Prostate gland (tissue), 2 donors: ENCODE measurements at regions not wholly inside any gene's neighbourhood (a gene's known extent, or its start where the extent isn't known, plus 50 kb on each side); places are given as distances from the start of the nearest gene placed in this dataset.

Experiments used
- DNase-seq: peaks from one replicate; pipeline ENCODE4 v3.0.0-alpha.2; 2019; ENCODE audit warnings: low spot score
- H3K27ac ChIP-seq, 2 donors: fragments of 200-600 bp; sonication (generic); 2 replicates each; pipeline ENCODE4 v1.5.1; 2017 to 2019
- H3K27me3 ChIP-seq: fragments of 200-600 bp; sonication (generic); replicated peaks from 2 replicates; pipeline ENCODE4 v1.5.1; 2019; ENCODE audit not compliant: insufficient read depth
- H3K36me3 ChIP-seq, 2 donors: fragments of 200-600 bp; sonication (generic); 1 replicate in 1 of 2; 2 replicates in 1 of 2; pipeline versions ENCODE4 v1.5.1 to v1.8.1; 2017 to 2019
- H3K4me1 ChIP-seq: fragments of 200-600 bp; sonication (generic); replicated peaks from 2 replicates; pipeline ENCODE4 v1.5.1; 2019
- H3K4me3 ChIP-seq, 2 donors: fragments of 200-600 bp; sonication (generic); 2 replicates each; pipeline ENCODE4 v1.5.1; 2017 to 2019
- H3K9me3 ChIP-seq: fragments of 200-600 bp; sonication (generic); 2 replicates; pipeline ENCODE4 v1.5.1; 2017
- CTCF ChIP-seq, 4 experiments: fragments of 200-600 bp in 2 of 4; fragments of 450-650 bp in 2 of 4; sonication (generic) in 2 of 4; IDR thresholded peaks; 1 replicate in 3 of 4; 2 replicates in 1 of 4; pipeline ENCODE4 v1.5.1; 2016 to 2019; ENCODE audit warnings: antibody characterized with exemption in 4 of 4, mild to moderate bottlenecking in 2 of 4, moderate library complexity in 2 of 4
- POLR2A ChIP-seq: fragments of 450-650 bp; IDR thresholded peaks from one replicate; pipeline ENCODE4 v1.6.1; 2016; ENCODE audit warnings: antibody characterized with exemption, mild to moderate bottlenecking
- POLR2AphosphoS5 ChIP-seq: sonication (generic); formaldehyde crosslinking; IDR thresholded peaks from one replicate; pipeline ENCODE4 v1.6.1; 2017; ENCODE audit warnings: antibody characterized with exemption
- WGBS: methylation state at CpG from one replicate; pipeline ENCODE4 v1.1.5; 2018; 5-methylcytosine and 5-hydroxymethylcytosine counted together
- intact Hi-C: fragments of 100-400 bp; cut with DNase I; formaldehyde crosslinking; loops from one replicate; pipeline ENCODE4 v1.14.2; 2022

- no peak for DNase-seq
- H3K9me3 ChIP-seq: no peaks in the 10 kb centered on the region
- no peak overlapping the region for H3K27ac ChIP-seq
- no peaks in the 10 kb centered on the region for H3K27me3 ChIP-seq
- TF ChIP-seq CTCF (IDR thresholded peaks at IDR 0.05) (no peak), POLR2AphosphoS5 (no peak), POLR2A (no peak)
- no peak overlapping the region for H3K4me3 ChIP-seq
- intact Hi-C loops: no loop called here
- H3K36me3 ChIP-seq: no peaks in the 10 kb centered on the region
- H3K4me1 ChIP-seq: no peaks in the 10 kb centered on the region
Observed at GRCh38 chr7:41869091-41869490, 166.2 kb upstream of the INHBA start.

DNA sequence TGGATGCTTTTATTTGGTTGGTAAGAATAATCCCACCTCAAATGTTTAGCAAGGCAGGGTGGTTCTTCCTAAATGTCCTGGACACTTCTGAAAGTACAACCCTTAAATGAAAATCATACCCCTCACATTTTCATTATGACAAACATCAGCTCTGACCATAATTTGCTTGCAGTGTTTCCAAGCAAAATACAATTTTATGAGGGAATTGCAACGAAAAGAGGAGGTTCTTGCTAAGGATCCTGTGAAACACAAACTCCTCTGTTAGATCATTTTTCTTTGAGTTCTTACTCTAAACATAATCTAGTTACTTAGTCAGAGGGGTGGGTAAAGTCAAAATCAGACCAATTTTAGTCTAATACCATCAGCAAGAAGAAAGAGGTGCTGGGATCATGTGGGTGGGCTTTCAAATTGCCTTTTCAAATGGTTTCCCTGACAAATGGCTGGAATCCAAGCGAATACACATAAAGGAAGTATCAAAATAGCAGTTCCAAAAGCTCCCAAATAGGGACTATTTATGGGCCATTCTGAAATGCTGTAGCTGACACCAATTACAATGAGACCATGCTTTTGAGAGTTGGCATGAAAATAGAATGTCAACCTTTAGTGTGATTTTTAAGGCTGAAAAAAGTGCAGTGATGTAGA, 164.9 kb upstream of the INHBA start:
- no peak overlapping the region for H3K27ac ChIP-seq
- whole genome bisulfite sequencing: 36% methylated on average over 2 of the region's 2 CpGs
- intact Hi-C loops: no loop called here
- no peaks in the 10 kb centered on the region for H3K27me3 ChIP-seq
- TF ChIP-seq POLR2A (no peak), CTCF (IDR thresholded peaks at IDR 0.05) (no peak), POLR2AphosphoS5 (no peak)
- H3K4me3 ChIP-seq: no peak overlapping the region
- DNase-seq: no peak
- no peaks in the 10 kb centered on the region for H3K36me3 ChIP-seq
- no peaks in the 10 kb centered on the region for H3K4me1 ChIP-seq
- H3K9me3 ChIP-seq: no peaks in the 10 kb centered on the region

GRCh38 chr7:41862261-41862660, 159.4 kb upstream of the INHBA start:
- Histone ChIP-seq H3K27me3 (no peaks in the 10 kb centered on the region), H3K9me3 (no peaks in the 10 kb centered on the region), H3K36me3 (no peaks in the 10 kb centered on the region), H3K27ac (no peak overlapping the region), H3K4me3 (no peak overlapping the region), H3K4me1 (no peaks in the 10 kb centered on the region)
- TF ChIP-seq CTCF (IDR thresholded peaks at IDR 0.05) (no peak), POLR2A (no peak), POLR2AphosphoS5 (no peak)
- DNase-seq: no peak
- WGBS: 69% methylated on average over 2 of the region's 2 CpGs
- intact Hi-C loops: no loop called here

DNA sequence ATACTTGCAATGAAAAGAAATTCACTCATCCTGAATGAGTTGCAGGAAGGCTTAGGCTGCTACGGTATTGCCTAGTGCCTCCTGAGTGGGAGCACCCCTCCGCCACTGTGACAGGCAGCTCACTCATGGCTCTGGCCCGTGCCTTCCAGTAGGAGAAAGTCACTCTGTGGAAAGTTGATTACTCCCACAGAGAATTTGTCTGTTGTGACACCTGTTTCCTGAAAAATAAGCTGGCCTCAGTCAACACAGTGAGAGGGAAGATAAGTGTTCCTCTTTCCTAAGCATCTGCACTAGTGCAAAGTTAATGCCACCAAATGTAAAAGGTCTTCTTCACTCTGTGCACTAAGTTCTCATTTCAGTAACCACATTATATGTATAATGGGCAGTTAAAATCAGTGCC, 158.8 kb upstream of the INHBA start:
- H3K27ac ChIP-seq: no peak overlapping the region
- intact Hi-C loops: no loop called here
- TF ChIP-seq CTCF (IDR thresholded peaks at IDR 0.05) (no peak), POLR2AphosphoS5 (no peak), POLR2A (no peak)
- no peaks in the 10 kb centered on the region for H3K9me3 ChIP-seq
- H3K36me3 ChIP-seq: no peaks in the 10 kb centered on the region
- H3K4me1 ChIP-seq: no peaks in the 10 kb centered on the region
- no peaks in the 10 kb centered on the region for H3K27me3 ChIP-seq
- WGBS: 72% methylated on average over 3 of the region's 3 CpGs
- no peak overlapping the region for H3K4me3 ChIP-seq
- DNase-seq: no peak

DNA sequence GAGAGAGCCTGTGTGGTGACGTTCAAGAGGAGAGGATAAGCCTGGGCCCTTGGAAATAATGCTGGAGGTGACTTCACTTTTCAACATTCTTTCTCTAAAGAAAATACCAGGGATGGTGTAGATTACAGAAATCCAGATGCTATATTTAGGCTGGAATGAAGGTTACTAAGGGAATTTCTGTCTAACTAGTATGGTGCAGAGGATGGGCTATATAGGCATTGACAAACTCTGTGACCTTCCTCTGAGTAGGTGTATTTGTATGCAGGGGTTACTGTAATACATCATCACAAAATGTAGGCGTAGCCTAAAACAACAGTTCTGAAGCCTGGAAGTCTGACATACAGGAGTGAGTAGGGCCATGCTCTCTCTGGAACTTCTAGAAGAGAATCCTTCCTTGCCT, 155.3 kb upstream of the INHBA start:
- H3K27me3 ChIP-seq: no peaks in the 10 kb centered on the region
- H3K4me3 ChIP-seq: no peak overlapping the region
- H3K36me3 ChIP-seq: no peaks in the 10 kb centered on the region
- no peak for DNase-seq
- intact Hi-C loops: no loop called here
- 93% methylated on average over 2 of the region's 2 CpGs for WGBS
- no peaks in the 10 kb centered on the region for H3K4me1 ChIP-seq
- TF ChIP-seq POLR2AphosphoS5: no peak
- no peak for TF ChIP-seq POLR2A
- no peak for TF ChIP-seq CTCF (IDR thresholded peaks at IDR 0.05)
- no peak overlapping the region for H3K27ac ChIP-seq
- no peaks in the 10 kb centered on the region for H3K9me3 ChIP-seq
